RWPE2 (cell line): ENCODE measurements at regions not wholly inside any gene's neighbourhood (a gene's known extent, or its start where the extent isn't known, plus 50 kb on each side); places are given as distances from the start of the nearest gene placed in this dataset.

Experiments
- ATAC-seq: fragments of 200-7000 bp; cut with Tn5 transposase; 3 replicates; pipeline ENCODE4 v1.9.1; 2021; ENCODE audit warnings: low read depth
- DNase-seq: peaks from one replicate; pipeline ENCODE4 v3.0.0-alpha.2; 2020; ENCODE audit warnings: low spot score
- H3K27ac ChIP-seq: fragments of 450-650 bp; 2 replicates; pipeline ENCODE4 v1.5.1; 2017; ENCODE audit warnings: mild to moderate bottlenecking; ENCODE audit not compliant: poor library complexity, severe bottlenecking
- H3K27me3 ChIP-seq: fragments of 250-450 bp; sonication (Bioruptor Pico); 2 replicates; pipeline ENCODE4 v1.5.1; 2021; ENCODE audit warnings: mild to moderate bottlenecking, moderate library complexity; ENCODE audit not compliant: insufficient read depth, poor library complexity, severe bottlenecking
- H3K36me3 ChIP-seq: fragments of 250-450 bp; sonication (Bioruptor Pico); 2 replicates; pipeline ENCODE4 v1.5.1; 2020; ENCODE audit warnings: low read depth, mild to moderate bottlenecking, moderate library complexity
- H3K4me1 ChIP-seq: fragments of 250-450 bp; sonication (Bioruptor Pico); 2 replicates; pipeline ENCODE4 v1.5.1; 2021; ENCODE audit warnings: mild to moderate bottlenecking, moderate library complexity; ENCODE audit not compliant: insufficient read depth, poor library complexity, severe bottlenecking
- H3K4me3 ChIP-seq: fragments of 250-450 bp; sonication (Bioruptor Pico); 2 replicates; pipeline ENCODE4 v1.5.1; 2021; ENCODE audit warnings: mild to moderate bottlenecking, moderate library complexity; ENCODE audit not compliant: severe bottlenecking
- H3K9me3 ChIP-seq: fragments of 250-450 bp; sonication (Bioruptor Pico); 2 replicates; pipeline ENCODE4 v1.5.1; 2021; ENCODE audit warnings: mild to moderate bottlenecking, moderate library complexity; ENCODE audit not compliant: severe bottlenecking
- CTCF ChIP-seq: fragments of 450-650 bp; IDR thresholded peaks from one replicate; pipeline ENCODE4 v1.5.1; 2017; ENCODE audit warnings: mild to moderate bottlenecking, moderate library complexity; ENCODE audit not compliant: poor library complexity, severe bottlenecking

- Histone ChIP-seq H3K27me3 (no peaks in the 10 kb centered on the region), H3K36me3 (no peaks in the 10 kb centered on the region), H3K4me3 (no peak overlapping the region), H3K27ac (no peak overlapping the region), H3K4me1 (peaks cover 5% of the 10 kb centered on the region), H3K9me3 (no peaks in the 10 kb centered on the region)
- no peak for TF ChIP-seq CTCF
- ATAC-seq (peak; percentile 84), DNase-seq (no peak)
These were observed 1241.1 kb upstream of the EYS start for GRCh38 chr6:66948106-66948505.

GRCh38 chr6:66940003-66940402, 1233.0 kb upstream of the EYS start:
- H3K4me3 ChIP-seq, result no peak overlapping the region
- H3K4me1 ChIP-seq, result no peaks in the 10 kb centered on the region
- no peaks in the 10 kb centered on the region for H3K27me3 ChIP-seq
- no peaks in the 10 kb centered on the region for H3K36me3 ChIP-seq
- TF ChIP-seq CTCF, result no peak
- H3K9me3 ChIP-seq, result peaks cover 4% of the 10 kb centered on the region
- H3K27ac ChIP-seq, result no peak overlapping the region
- ATAC-seq (no peak), DNase-seq (no peak)

GRCh38 chr6:66937180-66937579, 1230.2 kb upstream of the EYS start:
- no peak overlapping the region for H3K4me3 ChIP-seq
- no peak for DNase-seq
- H3K4me1 ChIP-seq, result peaks cover under 1% of the 10 kb centered on the region
- no peak for ATAC-seq
- no peak overlapping the region for H3K27ac ChIP-seq
- H3K9me3 ChIP-seq, result peaks cover 4% of the 10 kb centered on the region
- H3K27me3 ChIP-seq, result no peaks in the 10 kb centered on the region
- H3K36me3 ChIP-seq, result no peaks in the 10 kb centered on the region
- no peak for TF ChIP-seq CTCF

- Histone ChIP-seq H3K4me1 (peaks cover 16% of the 10 kb centered on the region), H3K4me3 (no peak overlapping the region), H3K36me3 (no peaks in the 10 kb centered on the region), H3K9me3 (peaks cover 4% of the 10 kb centered on the region), H3K27ac (no peak overlapping the region), H3K27me3 (no peaks in the 10 kb centered on the region)
- ATAC-seq (no peak), DNase-seq (no peak)
- no peak for TF ChIP-seq CTCF
These were observed 1228.6 kb upstream of the EYS start for GRCh38 chr6:66935612-66936011.

GRCh38 chr6:66931787-66932186, 1224.8 kb upstream of the EYS start:
- no peak for TF ChIP-seq CTCF
- DNase-seq (no peak), ATAC-seq (no peak)
- peak overlapping the region; percentile 71 for H3K27ac ChIP-seq
- peaks cover 4% of the 10 kb centered on the region for H3K9me3 ChIP-seq
- H3K4me1 ChIP-seq, result peaks cover 23% of the 10 kb centered on the region
- H3K27me3 ChIP-seq, result no peaks in the 10 kb centered on the region
- no peak overlapping the region for H3K4me3 ChIP-seq
- H3K36me3 ChIP-seq, result no peaks in the 10 kb centered on the region
